ENCODE measurements at regions not wholly inside any gene's neighbourhood (a gene's known extent, or its start where the extent isn't known, plus 50 kb on each side); places are given as distances from the start of the nearest gene placed in this dataset.
A peak's percentile ranks its signal among the peaks of the same experiment; 100 is the strongest.

- no peaks in the 10 kb centered on the region for H3K36me3 ChIP-seq (ENCODE audit: control insufficient read depth, insufficient read depth, low read length)
- WGBS, 2 experiments (ENCODE audit: insufficient coverage in 1 of 2, insufficient read length in 1 of 2) = 90 to 96% methylated on average over 5 to 6 of the region's 6 CpGs
- peaks cover 51% of the 10 kb centered on the region for H3K9me3 ChIP-seq (ENCODE audit: control insufficient read depth, low read length)
- no peaks in the 10 kb centered on the region for H3K27me3 ChIP-seq (ENCODE audit: control insufficient read depth, insufficient read depth, low read length, poor library complexity, severe bottlenecking)
- H3K27me3 Mint-ChIP-seq (ENCODE audit: insufficient read depth) = no peaks in the 10 kb centered on the region
- H3K9ac ChIP-seq (ENCODE audit: extremely low read depth, low read length, poor library complexity, severe bottlenecking) = no peak overlapping the region
- no peak for DNase-seq
- H3K27ac ChIP-seq (ENCODE audit: low read depth, low read length) = no peak overlapping the region
- no peaks in the 10 kb centered on the region for H3K4me1 ChIP-seq (ENCODE audit: control insufficient read depth, insufficient read depth, low read length)
- peak overlapping the region; percentile 64 for H3K4me3 ChIP-seq (ENCODE audit: low read length)
- H3K36me3 Mint-ChIP-seq (ENCODE audit: low read depth) = peaks cover 12% of the 10 kb centered on the region
- peaks cover 47% of the 10 kb centered on the region for H3K9me3 Mint-ChIP-seq
- TF ChIP-seq CTCF (conservative IDR thresholded peaks at IDR 0.05) = no peak
- no peaks in the 10 kb centered on the region for H3K4me1 Mint-ChIP-seq
- H3K27ac Mint-ChIP-seq = no peak overlapping the region
- no peak overlapping the region for H3K4me3 Mint-ChIP-seq
Measured at GRCh38 chr5:24397601-24398000, 247.2 kb downstream of the CDH10 start.

- 63% methylated on average over 3 of the region's 3 CpGs for WGBS, 2 experiments (ENCODE audit: insufficient coverage in 1 of 2, insufficient read length in 1 of 2)
- H3K9ac ChIP-seq (ENCODE audit: extremely low read depth, low read length, poor library complexity, severe bottlenecking) = no peak overlapping the region
Measured at GRCh38 chr5:24401773-24402172, 243.0 kb downstream of the CDH10 start.

GRCh38 chr5:24407466-24407865, 237.3 kb downstream of the CDH10 start:
- H3K36me3 Mint-ChIP-seq (ENCODE audit: low read depth) = no peaks in the 10 kb centered on the region
- Histone ChIP-seq H3K9me3 (ENCODE audit: control insufficient read depth, low read length) (no peaks in the 10 kb centered on the region), H3K9ac (ENCODE audit: extremely low read depth, low read length, poor library complexity, severe bottlenecking) (no peak overlapping the region), H3K27ac (ENCODE audit: low read depth, low read length) (no peak overlapping the region), H3K4me1 (ENCODE audit: control insufficient read depth, insufficient read depth, low read length) (no peaks in the 10 kb centered on the region), H3K27me3 (ENCODE audit: control insufficient read depth, insufficient read depth, low read length, poor library complexity, severe bottlenecking) (no peaks in the 10 kb centered on the region), H3K36me3 (ENCODE audit: control insufficient read depth, insufficient read depth, low read length) (no peaks in the 10 kb centered on the region), H3K4me3 (ENCODE audit: low read length) (no peak overlapping the region)
- H3K27ac Mint-ChIP-seq = no peak overlapping the region
- no peak overlapping the region for H3K4me3 Mint-ChIP-seq
- no peaks in the 10 kb centered on the region for H3K27me3 Mint-ChIP-seq (ENCODE audit: insufficient read depth)
- no peak for DNase-seq
- no peaks in the 10 kb centered on the region for H3K9me3 Mint-ChIP-seq
- 88 to 95% methylated on average over 2 of the region's 3 CpGs for WGBS, 2 experiments (ENCODE audit: insufficient coverage in 1 of 2, insufficient read length in 1 of 2)
- no peaks in the 10 kb centered on the region for H3K4me1 Mint-ChIP-seq
- no peak for TF ChIP-seq CTCF (conservative IDR thresholded peaks at IDR 0.05)

More at GRCh38 chr5:24401773-24402172, 243.0 kb downstream of the CDH10 start:
- no peak for TF ChIP-seq CTCF (conservative IDR thresholded peaks at IDR 0.05)
- Mint-ChIP-seq H3K4me3 (no peak overlapping the region), H3K9me3 (peaks cover 42% of the 10 kb centered on the region), H3K27me3 (ENCODE audit: insufficient read depth) (no peaks in the 10 kb centered on the region), H3K27ac (no peak overlapping the region), H3K36me3 (ENCODE audit: low read depth) (peaks cover 10% of the 10 kb centered on the region), H3K4me1 (no peaks in the 10 kb centered on the region)
- Histone ChIP-seq H3K27me3 (ENCODE audit: control insufficient read depth, insufficient read depth, low read length, poor library complexity, severe bottlenecking) (no peaks in the 10 kb centered on the region), H3K4me1 (ENCODE audit: control insufficient read depth, insufficient read depth, low read length) (no peaks in the 10 kb centered on the region), H3K4me3 (ENCODE audit: low read length) (no peak overlapping the region), H3K36me3 (ENCODE audit: control insufficient read depth, insufficient read depth, low read length) (no peaks in the 10 kb centered on the region), H3K27ac (ENCODE audit: low read depth, low read length) (no peak overlapping the region), H3K9me3 (ENCODE audit: control insufficient read depth, low read length) (peaks cover 47% of the 10 kb centered on the region)
- DNase-seq = no peak

Data from endodermal cell (in vitro differentiated cells).